ENCODE measurements at regions not wholly inside any gene's neighbourhood (a gene's known extent, or its start where the extent isn't known, plus 50 kb on each side); places are given as distances from the start of the nearest gene placed in this dataset.

DNA sequence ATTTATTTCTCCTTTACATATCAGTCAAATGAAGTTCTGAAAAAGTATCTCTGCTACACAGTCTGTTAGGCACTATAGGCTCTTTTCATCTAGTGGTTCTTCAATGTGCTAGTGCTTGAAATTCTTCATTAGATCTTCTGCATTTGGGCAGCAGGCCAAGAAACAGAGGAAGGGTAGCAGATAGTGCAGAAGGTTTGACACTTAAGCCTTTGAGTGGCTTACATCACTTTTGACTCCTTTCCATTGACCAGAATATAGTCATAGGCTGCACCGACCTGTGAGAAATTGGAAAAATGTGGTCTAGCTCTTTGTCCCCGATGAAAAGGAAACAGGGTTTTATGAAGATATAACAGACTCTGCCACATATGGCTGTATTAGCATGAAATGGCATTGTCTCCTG, 459.5 kb upstream of the PTGER4 start:
- no peak overlapping the region for H3K9ac ChIP-seq (ENCODE audit: low read depth, low read length, poor library complexity, severe bottlenecking)
- H3K79me2 ChIP-seq (ENCODE audit: insufficient read depth, low read length), result no peaks in the 10 kb centered on the region
- no peak overlapping the region for H3K4me3 ChIP-seq (ENCODE audit: low read length, poor library complexity, severe bottlenecking)
- H3K4me1 ChIP-seq (ENCODE audit: insufficient read depth, low read length, poor library complexity, severe bottlenecking), result no peaks in the 10 kb centered on the region
- H3K4me2 ChIP-seq (ENCODE audit: low read depth, low read length, poor library complexity, severe bottlenecking), result no peak overlapping the region
- no peaks in the 10 kb centered on the region for H3K9me3 ChIP-seq (ENCODE audit: insufficient read depth, low read depth, low read length)
- no peaks in the 10 kb centered on the region for H3K9me2 ChIP-seq (replicated peaks; ENCODE audit: low read depth, low read length)
- peaks cover 20% of the 10 kb centered on the region for H3K27me3 ChIP-seq (ENCODE audit: insufficient read depth, low read length, poor library complexity, severe bottlenecking)
- H3F3A ChIP-seq (ENCODE audit: low read depth), result no peaks in the 10 kb centered on the region
- H3K36me3 ChIP-seq (ENCODE audit: insufficient read depth, low read length), result no peaks in the 10 kb centered on the region
- H2AFZ ChIP-seq (ENCODE audit: low read length), result no peak overlapping the region
- H4K20me1 ChIP-seq (ENCODE audit: insufficient read depth, low read length, poor library complexity, severe bottlenecking), result no peaks in the 10 kb centered on the region
- TF ChIP-seq, protein P1, sequence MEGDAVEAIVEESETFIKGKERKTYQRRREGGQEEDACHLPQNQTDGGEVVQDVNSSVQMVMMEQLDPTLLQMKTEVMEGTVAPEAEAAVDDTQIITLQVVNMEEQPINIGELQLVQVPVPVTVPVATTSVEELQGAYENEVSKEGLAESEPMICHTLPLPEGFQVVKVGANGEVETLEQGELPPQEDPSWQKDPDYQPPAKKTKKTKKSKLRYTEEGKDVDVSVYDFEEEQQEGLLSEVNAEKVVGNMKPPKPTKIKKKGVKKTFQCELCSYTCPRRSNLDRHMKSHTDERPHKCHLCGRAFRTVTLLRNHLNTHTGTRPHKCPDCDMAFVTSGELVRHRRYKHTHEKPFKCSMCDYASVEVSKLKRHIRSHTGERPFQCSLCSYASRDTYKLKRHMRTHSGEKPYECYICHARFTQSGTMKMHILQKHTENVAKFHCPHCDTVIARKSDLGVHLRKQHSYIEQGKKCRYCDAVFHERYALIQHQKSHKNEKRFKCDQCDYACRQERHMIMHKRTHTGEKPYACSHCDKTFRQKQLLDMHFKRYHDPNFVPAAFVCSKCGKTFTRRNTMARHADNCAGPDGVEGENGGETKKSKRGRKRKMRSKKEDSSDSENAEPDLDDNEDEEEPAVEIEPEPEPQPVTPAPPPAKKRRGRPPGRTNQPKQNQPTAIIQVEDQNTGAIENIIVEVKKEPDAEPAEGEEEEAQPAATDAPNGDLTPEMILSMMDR (conservative IDR thresholded peaks at IDR 0.05; ENCODE audit: low read length), result no peak
- no peak for TF ChIP-seq EZH2phosphoT487 (IDR thresholded peaks at IDR 0.05; ENCODE audit: borderline replicate concordance)

DNA sequence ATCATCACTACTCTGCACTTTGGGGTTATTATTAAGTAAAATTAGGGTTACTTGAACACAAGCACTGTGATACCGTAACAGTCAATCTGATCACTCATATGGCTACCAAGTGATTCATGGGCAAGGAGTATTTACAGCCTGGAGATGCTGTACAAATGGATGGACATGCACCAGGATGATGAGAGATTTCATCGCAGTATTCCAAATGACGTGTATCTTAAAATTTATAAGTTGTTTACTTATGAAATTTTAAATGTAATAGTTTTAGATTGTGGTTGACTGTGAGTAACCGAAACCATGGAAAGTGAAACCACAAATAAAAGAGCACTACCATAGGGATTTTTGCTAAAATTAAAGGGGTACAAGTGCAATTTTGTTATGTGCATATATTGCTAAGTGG, 462.2 kb upstream of the PTGER4 start:
- TF ChIP-seq, protein P1 (conservative IDR thresholded peaks at IDR 0.05; ENCODE audit: low read length), result no peak
- TF ChIP-seq EZH2phosphoT487 (IDR thresholded peaks at IDR 0.05; ENCODE audit: borderline replicate concordance), result no peak
- no peaks in the 10 kb centered on the region for H3K9me3 ChIP-seq (ENCODE audit: insufficient read depth, low read depth, low read length)

DNA sequence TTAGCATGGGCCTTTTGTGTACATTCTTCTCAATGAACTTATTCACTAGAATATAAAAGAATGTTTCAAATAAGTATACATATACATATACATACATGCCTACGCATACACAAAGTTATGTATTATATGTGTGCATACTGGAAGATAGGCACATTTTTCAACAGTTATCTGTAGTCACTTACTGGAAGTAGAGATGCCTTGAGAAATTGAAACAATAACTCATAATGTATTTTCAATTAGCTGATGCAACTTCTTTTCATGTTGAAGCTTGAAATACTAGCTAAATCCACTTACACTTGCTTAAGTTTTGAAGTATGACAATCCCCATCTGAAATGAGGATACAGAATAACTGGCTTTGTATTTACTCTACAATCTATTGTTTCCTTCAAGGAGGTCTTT, 469.0 kb upstream of the PTGER4 start:
- Histone ChIP-seq H2AFZ (ENCODE audit: low read length) (no peak overlapping the region), H3F3A (ENCODE audit: low read depth) (no peaks in the 10 kb centered on the region), H3K79me2 (ENCODE audit: insufficient read depth, low read length) (no peaks in the 10 kb centered on the region), H3K9me2 (replicated peaks; ENCODE audit: low read depth, low read length) (no peaks in the 10 kb centered on the region), H3K9ac (ENCODE audit: low read depth, low read length, poor library complexity, severe bottlenecking) (no peak overlapping the region), H4K20me1 (ENCODE audit: insufficient read depth, low read length, poor library complexity, severe bottlenecking) (no peaks in the 10 kb centered on the region), H3K36me3 (ENCODE audit: insufficient read depth, low read length) (no peaks in the 10 kb centered on the region), H3K27me3 (ENCODE audit: insufficient read depth, low read length, poor library complexity, severe bottlenecking) (peaks cover 7% of the 10 kb centered on the region), H3K4me1 (ENCODE audit: insufficient read depth, low read length, poor library complexity, severe bottlenecking) (no peaks in the 10 kb centered on the region), H3K9me3 (ENCODE audit: insufficient read depth, low read depth, low read length) (no peaks in the 10 kb centered on the region), H3K4me3 (ENCODE audit: low read length, poor library complexity, severe bottlenecking) (no peak overlapping the region), H3K4me2 (ENCODE audit: low read depth, low read length, poor library complexity, severe bottlenecking) (no peak overlapping the region)
- TF ChIP-seq, protein P1 (conservative IDR thresholded peaks at IDR 0.05; ENCODE audit: low read length), result no peak
- TF ChIP-seq EZH2phosphoT487 (IDR thresholded peaks at IDR 0.05; ENCODE audit: borderline replicate concordance), result no peak

More for the DNA sequence above, 462.2 kb upstream of the PTGER4 start:
- Histone ChIP-seq H3K4me1 (ENCODE audit: insufficient read depth, low read length, poor library complexity, severe bottlenecking) (no peaks in the 10 kb centered on the region), H3K4me3 (ENCODE audit: low read length, poor library complexity, severe bottlenecking) (no peak overlapping the region), H3K27me3 (ENCODE audit: insufficient read depth, low read length, poor library complexity, severe bottlenecking) (peaks cover 20% of the 10 kb centered on the region), H2AFZ (ENCODE audit: low read length) (no peak overlapping the region), H4K20me1 (ENCODE audit: insufficient read depth, low read length, poor library complexity, severe bottlenecking) (no peaks in the 10 kb centered on the region), H3F3A (ENCODE audit: low read depth) (no peaks in the 10 kb centered on the region), H3K4me2 (ENCODE audit: low read depth, low read length, poor library complexity, severe bottlenecking) (no peak overlapping the region), H3K36me3 (ENCODE audit: insufficient read depth, low read length) (no peaks in the 10 kb centered on the region), H3K9ac (ENCODE audit: low read depth, low read length, poor library complexity, severe bottlenecking) (no peak overlapping the region), H3K9me2 (replicated peaks; ENCODE audit: low read depth, low read length) (no peaks in the 10 kb centered on the region), H3K79me2 (ENCODE audit: insufficient read depth, low read length) (no peaks in the 10 kb centered on the region)

Data from Loucy (cell line).